Astrocyte (in vitro differentiated cells and primary cell): ENCODE measurements at regions not wholly inside any gene's neighbourhood (a gene's known extent, or its start where the extent isn't known, plus 50 kb on each side); places are given as distances from the start of the nearest gene placed in this dataset.

Source experiments
- DNase-seq: peaks from one replicate; pipeline ENCODE4 v3.0.0-alpha.2; 2010; ENCODE audit warnings: low read depth
- FAIRE-seq: peaks from 2 replicates; lab custom pipeline; 2011; peaks lifted over from hg19 to GRCh38; lab: Jason Lieb, UNC
- H2AFZ ChIP-seq: 2 replicates; pipeline ENCODE4 v1.6.0; 2012; ENCODE audit warnings: low read depth, low read length, inconsistent platforms
- H3K27ac ChIP-seq: 2 replicates; pipeline ENCODE4 v1.5.1; 2011; ENCODE audit warnings: low read depth, low read length, inconsistent platforms
- H3K27me3 ChIP-seq: 2 replicates; pipeline ENCODE4 v1.6.0; 2011; ENCODE audit warnings: low read length, inconsistent platforms; ENCODE audit not compliant: insufficient read depth
- H3K36me3 ChIP-seq: 2 replicates; pipeline ENCODE4 v1.5.1; 2011; ENCODE audit warnings: low read length, inconsistent platforms; ENCODE audit not compliant: insufficient read depth
- H3K4me1 ChIP-seq: 2 replicates; pipeline ENCODE4 v1.5.1; 2011; ENCODE audit warnings: low read length, inconsistent platforms; ENCODE audit not compliant: insufficient read depth
- H3K4me2 ChIP-seq: 2 replicates; pipeline ENCODE4 v1.6.0; 2012; ENCODE audit warnings: low read length, inconsistent platforms
- H3K4me3 ChIP-seq: 2 replicates; pipeline ENCODE4 v1.5.1; 2011; ENCODE audit warnings: low read depth, mild to moderate bottlenecking, low read length, inconsistent platforms; ENCODE audit not compliant: insufficient read depth
- H3K79me2 ChIP-seq: 2 replicates; pipeline ENCODE4 v1.6.0; 2012; ENCODE audit warnings: mild to moderate bottlenecking, low read length, inconsistent platforms; ENCODE audit not compliant: insufficient read depth
- H3K9ac ChIP-seq: 2 replicates; pipeline ENCODE4 v1.6.0; 2012; ENCODE audit warnings: mild to moderate bottlenecking, low read length, inconsistent platforms
- H3K9me3 ChIP-seq: 2 replicates; pipeline ENCODE4 v1.5.1; 2012; ENCODE audit warnings: low read depth, mild to moderate bottlenecking, low read length, inconsistent platforms; ENCODE audit not compliant: insufficient read depth
- H4K20me1 ChIP-seq: 2 replicates; pipeline ENCODE4 v1.6.0; 2012; ENCODE audit warnings: low read length, inconsistent platforms; ENCODE audit not compliant: insufficient read depth
- H3K27ac Mint-ChIP-seq: one replicate; pipeline ENCODE4 v1.8.0; 2021; ENCODE audit warnings: mild to moderate bottlenecking, mixed read lengths; ENCODE audit not compliant: unreplicated experiment
- H3K27me3 Mint-ChIP-seq: one replicate; pipeline ENCODE4 v1.8.0; 2021; ENCODE audit warnings: low read depth, mixed read lengths; ENCODE audit not compliant: unreplicated experiment
- H3K36me3 Mint-ChIP-seq: one replicate; pipeline ENCODE4 v1.8.0; 2021; ENCODE audit warnings: low read depth, mixed read lengths; ENCODE audit not compliant: unreplicated experiment
- H3K4me1 Mint-ChIP-seq: one replicate; pipeline ENCODE4 v1.8.0; 2021; ENCODE audit warnings: low read depth, mixed read lengths; ENCODE audit not compliant: unreplicated experiment
- H3K4me3 Mint-ChIP-seq: one replicate; pipeline ENCODE4 v1.8.0; 2021; ENCODE audit warnings: mild to moderate bottlenecking, moderate library complexity, mixed read lengths; ENCODE audit not compliant: unreplicated experiment
- H3K9me3 Mint-ChIP-seq: one replicate; pipeline ENCODE4 v1.8.0; 2021; ENCODE audit warnings: mild to moderate bottlenecking, mixed read lengths; ENCODE audit not compliant: unreplicated experiment
- EZH2 ChIP-seq: IDR thresholded peaks from 2 replicates; pipeline ENCODE4 v1.6.1; 2012; ENCODE audit warnings: mild to moderate bottlenecking, low read length, inconsistent platforms; ENCODE audit not compliant: insufficient read depth
- TF ChIP-seq, protein P1 (sequence below): IDR thresholded peaks from 2 replicates; pipeline ENCODE4 v1.5.1; 2011; ENCODE audit warnings: low read depth, mild to moderate bottlenecking, inconsistent platforms, low read length, moderate library complexity; ENCODE audit not compliant: insufficient read depth

DNA sequence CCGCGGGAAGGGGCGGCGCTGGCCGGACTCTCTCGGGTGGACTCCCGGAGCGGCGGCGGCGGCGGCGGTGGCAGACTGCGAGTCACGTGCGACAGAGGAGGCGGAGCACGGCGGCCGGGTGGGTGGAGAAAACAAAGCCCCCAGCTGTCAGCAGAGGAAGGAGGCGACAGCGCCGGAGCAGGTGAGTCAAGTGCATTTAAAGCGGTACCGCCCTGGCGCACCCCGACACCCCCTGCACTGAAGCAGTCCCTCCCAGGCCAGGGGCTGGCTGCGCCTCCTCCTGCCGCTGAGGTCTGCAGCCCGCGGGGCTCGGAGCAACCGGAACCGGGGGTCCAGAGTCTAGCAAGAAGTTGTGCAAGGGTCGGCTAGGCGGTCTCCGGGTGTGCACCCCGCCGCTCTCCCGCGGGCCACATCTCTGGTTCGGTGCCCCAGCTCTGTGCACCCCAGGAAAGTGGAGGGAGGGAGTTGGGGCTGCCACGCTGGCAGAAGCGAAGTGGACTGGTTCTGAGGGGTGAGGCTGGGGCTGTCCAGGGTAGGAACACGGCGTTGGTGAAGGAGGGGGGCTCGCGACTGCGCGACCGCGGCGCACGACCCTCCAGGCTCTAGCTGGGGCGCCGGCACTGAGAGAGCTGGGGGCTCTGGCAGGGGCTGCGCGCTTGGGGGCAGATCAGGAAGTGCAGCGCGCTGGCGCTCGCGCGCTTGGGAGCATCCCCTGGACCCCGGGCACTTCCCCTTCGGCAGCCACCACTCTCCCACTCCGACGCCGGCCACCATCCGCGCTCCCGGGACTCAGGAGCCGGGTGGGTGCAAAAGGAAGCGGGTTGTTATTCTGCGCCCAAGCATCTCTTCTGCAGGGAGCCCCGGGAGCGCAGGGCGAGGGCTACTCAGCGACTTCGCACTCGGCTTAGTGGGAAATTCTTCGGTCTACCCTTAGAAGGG lies 64.0 kb upstream of the MAPRE2 start:
- no peak overlapping the region for H3K27ac ChIP-seq
- H3K27me3 Mint-ChIP-seq, result peaks cover 7% of the 10 kb centered on the region

DNA sequence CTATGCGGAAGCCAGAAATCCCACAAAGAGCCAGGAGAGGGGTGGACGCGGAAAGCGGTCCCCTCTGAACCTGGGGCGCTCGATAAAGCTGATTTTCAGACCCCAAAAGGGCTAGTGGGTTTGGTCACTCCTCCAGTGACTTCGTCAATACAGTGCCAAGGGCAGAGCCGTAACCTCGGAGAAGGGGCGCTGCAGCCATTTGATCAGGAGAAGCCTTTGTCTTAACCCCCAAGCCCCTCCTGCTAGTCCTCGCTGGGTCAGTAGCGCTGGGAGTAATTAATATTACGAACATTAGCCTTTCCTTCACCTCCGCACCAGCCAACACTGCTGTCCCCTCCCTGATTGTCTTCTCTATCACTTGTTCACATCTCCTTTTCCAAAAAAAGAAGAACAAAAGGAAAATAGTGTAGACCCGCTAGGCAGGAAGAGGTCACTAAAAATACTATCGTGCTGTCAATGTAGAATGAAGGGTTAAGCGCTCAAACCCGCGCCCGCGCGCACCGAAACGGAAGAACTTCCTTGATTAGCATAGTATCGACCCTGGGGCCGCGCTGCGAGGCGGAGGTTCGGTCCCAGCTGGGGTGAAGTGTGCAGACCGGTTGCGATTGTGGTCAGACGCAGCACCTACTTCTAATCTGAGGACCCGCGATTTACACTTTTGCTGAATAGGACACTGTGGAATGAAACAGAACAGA lies 63.2 kb upstream of the MAPRE2 start:
- peak overlapping the region; percentile 95 for H3K4me2 ChIP-seq
- Mint-ChIP-seq H3K36me3 (no peaks in the 10 kb centered on the region), H3K4me3 (peak overlapping the region; percentile 87), H3K27me3 (peaks cover 7% of the 10 kb centered on the region), H3K9me3 (peaks cover 4% of the 10 kb centered on the region), H3K4me1 (peaks cover 11% of the 10 kb centered on the region), H3K27ac (peak overlapping the region; percentile 85)
- peaks cover 18% of the 10 kb centered on the region for H3K4me1 ChIP-seq
- no peak for DNase-seq
- H3K27ac ChIP-seq, result peak overlapping the region; percentile 50
- no peaks in the 10 kb centered on the region for H3K9me3 ChIP-seq
- H3K27me3 ChIP-seq, result peaks cover 8% of the 10 kb centered on the region
- peak overlapping the region; percentile 63 for H3K9ac ChIP-seq
- TF ChIP-seq, protein P1, sequence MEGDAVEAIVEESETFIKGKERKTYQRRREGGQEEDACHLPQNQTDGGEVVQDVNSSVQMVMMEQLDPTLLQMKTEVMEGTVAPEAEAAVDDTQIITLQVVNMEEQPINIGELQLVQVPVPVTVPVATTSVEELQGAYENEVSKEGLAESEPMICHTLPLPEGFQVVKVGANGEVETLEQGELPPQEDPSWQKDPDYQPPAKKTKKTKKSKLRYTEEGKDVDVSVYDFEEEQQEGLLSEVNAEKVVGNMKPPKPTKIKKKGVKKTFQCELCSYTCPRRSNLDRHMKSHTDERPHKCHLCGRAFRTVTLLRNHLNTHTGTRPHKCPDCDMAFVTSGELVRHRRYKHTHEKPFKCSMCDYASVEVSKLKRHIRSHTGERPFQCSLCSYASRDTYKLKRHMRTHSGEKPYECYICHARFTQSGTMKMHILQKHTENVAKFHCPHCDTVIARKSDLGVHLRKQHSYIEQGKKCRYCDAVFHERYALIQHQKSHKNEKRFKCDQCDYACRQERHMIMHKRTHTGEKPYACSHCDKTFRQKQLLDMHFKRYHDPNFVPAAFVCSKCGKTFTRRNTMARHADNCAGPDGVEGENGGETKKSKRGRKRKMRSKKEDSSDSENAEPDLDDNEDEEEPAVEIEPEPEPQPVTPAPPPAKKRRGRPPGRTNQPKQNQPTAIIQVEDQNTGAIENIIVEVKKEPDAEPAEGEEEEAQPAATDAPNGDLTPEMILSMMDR, result no peak
- TF ChIP-seq EZH2, result no peak
- no peak for FAIRE-seq
- H4K20me1 ChIP-seq, result no peaks in the 10 kb centered on the region
- H3K4me3 ChIP-seq, result peak overlapping the region; percentile 74
- no peaks in the 10 kb centered on the region for H3K36me3 ChIP-seq
- no peaks in the 10 kb centered on the region for H3K79me2 ChIP-seq
- H2AFZ ChIP-seq, result peak overlapping the region; percentile 94

More for the DNA sequence above, 64.0 kb upstream of the MAPRE2 start:
- peak overlapping the region; percentile 87 for H3K4me3 Mint-ChIP-seq
- H3K9me3 Mint-ChIP-seq, result peaks cover 4% of the 10 kb centered on the region
- no peak for FAIRE-seq
- no peaks in the 10 kb centered on the region for H4K20me1 ChIP-seq
- peak overlapping the region; percentile 63 for H3K9ac ChIP-seq
- H3K9me3 ChIP-seq, result no peaks in the 10 kb centered on the region
- H3K4me2 ChIP-seq, result peak overlapping the region; percentile 95
- peak; percentile 11 for TF ChIP-seq EZH2
- TF ChIP-seq, protein P1, result no peak
- peaks cover 18% of the 10 kb centered on the region for H3K4me1 ChIP-seq
- no peaks in the 10 kb centered on the region for H3K79me2 ChIP-seq
- peak overlapping the region; percentile 94 for H2AFZ ChIP-seq
- H3K27me3 ChIP-seq, result peaks cover 8% of the 10 kb centered on the region
- H3K36me3 Mint-ChIP-seq, result no peaks in the 10 kb centered on the region
- peaks cover 11% of the 10 kb centered on the region for H3K4me1 Mint-ChIP-seq
- no peak for DNase-seq
- no peaks in the 10 kb centered on the region for H3K36me3 ChIP-seq
- no peak overlapping the region for H3K27ac Mint-ChIP-seq
- peak overlapping the region; percentile 74 for H3K4me3 ChIP-seq
